OCI-LY1 (cell line): ENCODE measurements at regions not wholly inside any gene's neighbourhood (a gene's known extent, or its start where the extent isn't known, plus 50 kb on each side); places are given as distances from the start of the nearest gene placed in this dataset.

Experiments used
- CTCF ChIP-seq: fragments of 200-600 bp; sonication (generic), shearing (Covaris generic); IDR thresholded peaks from 2 replicates; pipeline ENCODE4 v1.5.1; 2017; ENCODE audit warnings: mild to moderate bottlenecking, antibody characterized with exemption, low read length, moderate library complexity, mixed read lengths
- EZH2 ChIP-seq: fragments of 200-600 bp; sonication (generic), shearing (Covaris generic); IDR thresholded peaks from 2 replicates; pipeline ENCODE4 v1.8.0; 2017; ENCODE audit warnings: borderline replicate concordance, mixed run types, mild to moderate bottlenecking, antibody characterized with exemption, low read length, moderate library complexity, mixed read lengths

GRCh38 chr3:104165866-104166265, 1200.8 kb upstream of the ALCAM start:
- TF ChIP-seq CTCF: no peak
- TF ChIP-seq EZH2: no peak
